Esophagus (tissue), 2 donors: ENCODE measurements at regions not wholly inside any gene's neighbourhood (a gene's known extent, or its start where the extent isn't known, plus 50 kb on each side); places are given as distances from the start of the nearest gene placed in this dataset.

ENCODE experiments used
- H3K27ac ChIP-seq, 2 donors: one replicate each; pipeline ENCODE4 v1.5.1; 2013; ENCODE audit warnings: low read depth in 2 of 2, mild to moderate bottlenecking in 2 of 2, inconsistent platforms in 1 of 2, low read length in 1 of 2, moderate library complexity in 1 of 2
- H3K27me3 ChIP-seq, 2 donors: one replicate each; pipeline ENCODE4 v1.6.1; 2013; ENCODE audit warnings: low read length in 2 of 2, control low read depth in 1 of 2, mild to moderate bottlenecking in 1 of 2; ENCODE audit not compliant: insufficient read depth in 2 of 2, control insufficient read depth in 1 of 2
- H3K36me3 ChIP-seq, 2 donors: one replicate each; pipeline ENCODE4 v1.6.1; 2013; ENCODE audit warnings: low read length in 1 of 2; ENCODE audit not compliant: control insufficient read depth in 2 of 2, insufficient read depth in 2 of 2
- H3K4me1 ChIP-seq, 2 donors: one replicate each; pipeline ENCODE4 v1.6.1; 2013; ENCODE audit warnings: low read length in 1 of 2; ENCODE audit not compliant: control insufficient read depth in 2 of 2, insufficient read depth in 2 of 2
- H3K4me3 ChIP-seq, 2 donors: one replicate each; pipeline ENCODE4 v1.5.1; 2013; ENCODE audit warnings: low read length in 2 of 2, mild to moderate bottlenecking in 2 of 2, low read depth in 1 of 2, moderate library complexity in 1 of 2
- H3K9me3 ChIP-seq, 2 donors: one replicate each; pipeline ENCODE4 v1.6.1; 2013; ENCODE audit warnings: mild to moderate bottlenecking in 2 of 2, low read depth in 1 of 2, low read length in 1 of 2, moderate library complexity in 1 of 2; ENCODE audit not compliant: control insufficient read depth in 2 of 2, insufficient read depth in 1 of 2
- WGBS, 2 donors: extraction: QIAGEN DNeasy Blood & Tissue Kit; methylation state at CpG; one replicate each; pipeline ENCODE4 v1.1.7; 2013; 5-methylcytosine and 5-hydroxymethylcytosine counted together
- donor health status: healthy with polysubstance abuse.
- donor health status: Bipolar disorder and iron deficiency.

DNA sequence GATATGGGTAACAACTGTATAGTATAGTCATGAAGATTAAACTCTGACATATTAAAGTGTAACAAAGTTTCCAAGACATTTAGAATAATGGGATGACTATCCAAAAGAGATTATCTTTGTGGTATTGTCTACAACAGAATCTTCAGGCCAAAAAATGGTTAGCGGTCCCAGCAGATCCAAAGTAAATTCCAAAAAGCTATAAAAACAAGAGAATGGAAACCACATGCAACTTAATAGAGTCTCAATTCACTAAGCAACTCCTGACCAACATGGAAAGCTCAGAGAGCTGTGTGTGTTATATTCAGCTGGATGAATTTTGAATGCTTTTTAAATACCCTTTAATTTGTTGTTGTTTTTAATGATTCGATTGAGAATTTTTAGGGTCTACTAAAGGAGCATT is 688.2 kb downstream of the CETN3 start:
- no peaks in the 10 kb centered on the region for H3K9me3 ChIP-seq
- no peak overlapping the region for H3K4me3 ChIP-seq
- H3K27me3 ChIP-seq = no peaks in the 10 kb centered on the region
- no peaks in the 10 kb centered on the region for H3K36me3 ChIP-seq
- H3K4me1 ChIP-seq = no peaks in the 10 kb centered on the region
- 81 to 87% methylated on average over 2 of the region's 2 CpGs for WGBS, 2 donors
- H3K27ac ChIP-seq = no peak overlapping the region

DNA sequence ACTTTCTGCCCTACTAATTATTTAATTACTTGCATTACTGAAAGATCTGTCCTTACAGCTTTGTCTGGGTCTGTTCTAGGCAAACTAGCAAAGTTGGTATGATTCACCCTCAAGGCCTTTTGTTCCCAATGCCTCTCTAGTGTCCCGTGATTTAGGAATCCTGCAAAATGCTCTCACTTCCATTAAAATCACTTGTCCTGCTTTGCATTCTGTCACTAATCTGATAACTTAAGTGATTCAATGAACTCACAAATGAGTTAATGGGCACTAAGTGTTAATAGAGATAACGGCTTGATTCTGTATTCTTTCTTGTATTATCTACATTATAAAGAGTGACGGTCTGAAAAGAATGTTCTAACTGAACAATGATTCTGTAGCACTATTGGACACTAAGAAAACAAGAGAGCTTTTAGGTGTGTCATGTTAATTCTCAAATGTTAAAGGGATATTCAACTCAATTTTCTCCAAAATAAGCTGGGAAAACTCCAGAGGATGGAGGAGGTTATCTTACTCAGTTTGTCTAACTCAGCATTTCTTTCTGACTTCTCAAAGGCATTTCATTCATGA is 697.3 kb downstream of the CETN3 start:
- 84 to 88% methylated on average over 3 of the region's 3 CpGs for WGBS, 2 donors
- H3K36me3 ChIP-seq = no peaks in the 10 kb centered on the region
- no peak overlapping the region for H3K4me3 ChIP-seq

DNA sequence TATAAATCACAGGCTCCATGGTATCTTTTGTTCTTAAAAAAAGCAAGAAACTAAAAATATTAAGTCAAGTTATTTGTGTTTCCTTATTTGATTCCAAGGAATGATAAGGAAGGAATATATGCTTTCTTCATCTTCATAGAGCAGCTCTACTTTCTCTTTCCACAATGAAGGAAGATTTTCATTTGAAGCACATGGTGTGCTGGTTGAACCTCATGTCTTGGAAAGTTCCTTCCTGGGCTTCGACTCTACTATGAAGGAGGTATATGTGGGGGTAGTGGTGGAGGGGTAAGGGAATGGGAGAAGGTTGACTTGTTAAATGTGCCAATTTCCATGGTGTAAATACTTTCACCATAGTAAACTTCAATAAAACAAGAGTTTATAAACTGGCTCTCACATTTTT is 698.0 kb downstream of the CETN3 start:
- no peaks in the 10 kb centered on the region for H3K27me3 ChIP-seq
- H3K4me3 ChIP-seq = no peak overlapping the region
- no peaks in the 10 kb centered on the region for H3K36me3 ChIP-seq
- no peaks in the 10 kb centered on the region for H3K9me3 ChIP-seq
- H3K27ac ChIP-seq = no peak overlapping the region
- WGBS, 2 donors = 81 to 83% methylated on average over 1 of the region's 1 CpG
- H3K4me1 ChIP-seq = no peaks in the 10 kb centered on the region

More for the DNA sequence above, 697.3 kb downstream of the CETN3 start:
- Histone ChIP-seq H3K4me1 (no peaks in the 10 kb centered on the region), H3K27ac (no peak overlapping the region), H3K9me3 (no peaks in the 10 kb centered on the region), H3K27me3 (no peaks in the 10 kb centered on the region)

DNA sequence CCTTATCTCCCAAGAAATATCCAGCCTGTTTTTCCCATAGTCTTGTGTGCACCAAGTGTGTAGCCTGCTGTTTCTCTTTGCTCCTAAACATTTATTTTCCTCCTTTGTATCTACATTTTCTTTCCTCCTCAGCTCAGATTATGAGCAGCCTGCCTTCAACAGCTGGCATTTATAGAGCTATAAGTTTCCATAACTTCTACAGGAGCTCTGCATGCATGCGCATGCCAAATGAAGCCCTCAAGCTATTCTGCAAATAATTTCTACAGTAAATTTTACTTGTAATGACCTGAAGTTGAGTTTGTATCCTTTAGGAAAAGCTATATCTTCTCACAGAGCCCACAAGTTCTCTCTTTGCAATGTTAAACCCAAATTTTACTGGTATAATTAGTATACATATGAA is 699.5 kb downstream of the CETN3 start:
- H3K27me3 ChIP-seq = no peaks in the 10 kb centered on the region
- 59 to 79% methylated on average over 1 of the region's 1 CpG for WGBS, 2 donors
- H3K4me1 ChIP-seq = no peaks in the 10 kb centered on the region
- H3K36me3 ChIP-seq = no peaks in the 10 kb centered on the region
- no peaks in the 10 kb centered on the region for H3K9me3 ChIP-seq
- H3K27ac ChIP-seq = no peak overlapping the region
- no peak overlapping the region for H3K4me3 ChIP-seq

DNA sequence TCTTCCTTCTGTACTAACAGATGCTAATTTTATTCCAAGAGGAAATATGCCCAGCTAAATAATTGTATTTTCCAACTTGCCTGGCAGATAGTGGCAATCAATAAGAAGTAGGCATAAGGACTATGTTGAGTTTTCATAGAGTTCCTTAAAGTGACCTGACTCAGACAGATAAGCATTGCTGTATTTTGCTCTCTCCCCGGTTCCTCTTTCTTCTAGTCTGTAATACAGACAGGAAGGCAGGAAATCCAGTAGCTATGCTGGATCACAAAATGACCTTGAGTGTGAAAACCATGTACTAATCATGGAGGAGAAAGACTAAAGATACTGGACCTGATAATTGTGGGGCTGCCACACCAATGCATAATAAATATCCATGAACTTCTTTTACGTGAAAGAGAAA is 701.7 kb downstream of the CETN3 start:
- no peaks in the 10 kb centered on the region for H3K27me3 ChIP-seq
- 70 to 80% methylated on average over 2 of the region's 2 CpGs for WGBS, 2 donors
- no peaks in the 10 kb centered on the region for H3K9me3 ChIP-seq
- H3K27ac ChIP-seq = no peak overlapping the region
- H3K4me3 ChIP-seq = no peak overlapping the region
- no peaks in the 10 kb centered on the region for H3K4me1 ChIP-seq
- H3K36me3 ChIP-seq = no peaks in the 10 kb centered on the region

DNA sequence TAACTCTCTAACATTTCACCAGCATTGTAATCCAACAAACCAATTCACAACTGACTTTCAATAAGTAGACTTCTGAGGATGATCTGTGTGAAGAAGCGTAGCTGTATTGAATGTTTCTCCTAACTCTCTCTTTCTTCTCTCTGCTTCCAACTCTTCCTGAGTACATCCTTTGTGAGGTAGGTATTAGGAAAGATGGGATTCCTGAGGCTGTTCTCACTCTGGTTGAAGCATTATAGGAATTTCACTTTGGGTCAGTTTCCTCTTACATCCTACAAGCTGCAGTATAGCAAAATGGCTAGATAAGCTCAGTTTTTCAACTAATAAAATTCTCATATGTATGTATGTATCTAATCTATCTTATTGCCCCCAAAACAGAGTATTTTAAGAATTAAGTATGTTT is 702.8 kb downstream of the CETN3 start:
- 91 to 95% methylated on average over 1 of the region's 1 CpG for WGBS, 2 donors
- H3K27me3 ChIP-seq = no peaks in the 10 kb centered on the region
- no peak overlapping the region for H3K4me3 ChIP-seq

DNA sequence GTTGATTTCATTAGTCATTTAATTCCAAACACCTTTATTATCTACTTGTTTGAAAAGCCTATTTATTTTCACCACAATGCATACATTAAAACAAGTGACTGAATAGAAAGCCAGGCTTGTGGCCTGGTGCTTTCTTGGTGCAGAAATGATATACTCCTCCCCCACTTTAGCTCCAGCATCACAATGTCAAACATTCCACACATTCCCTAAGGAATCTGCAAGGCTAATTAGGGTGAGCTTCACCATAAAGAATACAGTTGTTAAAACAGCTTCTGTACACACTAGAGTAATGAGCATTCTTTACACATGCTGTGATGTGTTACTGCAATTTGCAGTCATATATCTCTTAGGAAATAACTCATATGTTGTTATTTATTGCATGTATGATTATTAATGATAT is 705.7 kb downstream of the CETN3 start:
- Histone ChIP-seq H3K27me3 (no peaks in the 10 kb centered on the region), H3K9me3 (no peaks in the 10 kb centered on the region), H3K4me1 (no peaks in the 10 kb centered on the region), H3K27ac (no peak overlapping the region), H3K36me3 (no peaks in the 10 kb centered on the region), H3K4me3 (no peak overlapping the region)

More for the DNA sequence above, 702.8 kb downstream of the CETN3 start:
- H3K9me3 ChIP-seq = no peaks in the 10 kb centered on the region
- H3K4me1 ChIP-seq = no peaks in the 10 kb centered on the region
- H3K27ac ChIP-seq = no peak overlapping the region
- H3K36me3 ChIP-seq = no peaks in the 10 kb centered on the region

DNA sequence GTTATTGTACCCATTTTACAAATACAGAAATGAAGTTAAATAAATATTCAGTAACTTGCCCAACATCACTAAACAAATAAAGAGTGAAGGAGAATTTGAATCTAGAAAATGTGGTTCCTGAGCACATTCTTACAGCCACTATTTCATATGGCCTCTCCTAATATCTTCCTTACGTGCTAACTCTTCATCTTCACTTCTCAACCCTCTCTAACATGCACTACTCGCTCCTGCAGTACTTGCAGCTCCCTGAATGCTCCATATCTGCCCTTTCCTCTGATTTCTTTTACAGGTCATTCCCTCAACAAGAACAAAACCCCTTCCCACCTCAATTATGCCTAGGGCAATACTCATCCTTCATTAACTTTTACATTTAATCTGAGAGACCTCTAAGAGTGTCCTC is 711.5 kb downstream of the CETN3 start:
- no peaks in the 10 kb centered on the region for H3K4me1 ChIP-seq
- no peak overlapping the region for H3K4me3 ChIP-seq
- H3K9me3 ChIP-seq = no peaks in the 10 kb centered on the region
- no peak overlapping the region for H3K27ac ChIP-seq
- WGBS, 2 donors = 90 to 91% methylated on average over 2 of the region's 2 CpGs
- H3K27me3 ChIP-seq = no peaks in the 10 kb centered on the region
- no peaks in the 10 kb centered on the region for H3K36me3 ChIP-seq

DNA sequence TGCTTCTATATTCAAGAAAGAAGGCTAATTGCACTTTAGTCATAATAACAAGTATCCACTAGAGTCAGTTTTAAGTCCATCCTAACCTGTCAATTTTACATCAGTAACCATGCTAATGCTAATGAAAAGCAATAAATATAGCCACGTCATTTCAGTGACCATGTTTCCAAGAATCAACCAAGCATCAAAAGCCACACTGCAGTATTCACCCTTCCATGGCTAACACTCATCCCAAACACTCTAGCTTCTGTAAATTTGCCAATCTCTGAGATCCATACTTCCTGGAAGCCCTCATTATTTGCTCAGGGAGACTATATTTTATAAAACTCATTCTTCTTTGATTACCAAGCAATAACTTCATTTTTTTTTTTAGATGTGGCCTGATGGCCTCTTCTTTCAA is 712.0 kb downstream of the CETN3 start:
- Histone ChIP-seq H3K4me3 (no peak overlapping the region), H3K27ac (no peak overlapping the region), H3K36me3 (no peaks in the 10 kb centered on the region), H3K27me3 (no peaks in the 10 kb centered on the region), H3K9me3 (no peaks in the 10 kb centered on the region), H3K4me1 (no peaks in the 10 kb centered on the region)
- 59 to 66% methylated on average over 1 of the region's 1 CpG for WGBS, 2 donors

DNA sequence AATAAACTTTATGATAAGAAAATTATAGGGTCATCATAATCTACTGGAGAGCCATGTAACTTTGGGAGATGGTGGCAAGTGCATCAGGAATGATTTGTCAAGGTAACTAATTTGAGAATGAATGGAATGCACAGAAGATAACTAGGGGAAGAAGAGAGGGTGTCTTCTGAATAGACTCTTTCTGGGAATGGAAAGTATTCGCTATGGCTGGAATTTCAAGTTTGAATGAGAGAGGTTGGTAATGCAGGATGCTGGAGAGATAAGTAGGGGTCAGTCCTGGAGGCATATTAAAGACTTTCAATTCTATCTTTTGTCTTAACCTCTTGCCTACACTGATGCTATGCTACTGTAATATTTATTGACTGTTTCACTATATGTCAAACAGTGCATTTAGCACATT is 714.2 kb downstream of the CETN3 start:
- Histone ChIP-seq H3K4me1 (no peaks in the 10 kb centered on the region), H3K9me3 (no peaks in the 10 kb centered on the region), H3K27me3 (no peaks in the 10 kb centered on the region), H3K4me3 (no peak overlapping the region), H3K27ac (no peak overlapping the region), H3K36me3 (no peaks in the 10 kb centered on the region)
- WGBS, 2 donors = 80 to 83% methylated on average over 1 of the region's 1 CpG
